ENCODE measurements at regions not wholly inside any gene's neighbourhood (a gene's known extent, or its start where the extent isn't known, plus 50 kb on each side); places are given as distances from the start of the nearest gene placed in this dataset.

DNA sequence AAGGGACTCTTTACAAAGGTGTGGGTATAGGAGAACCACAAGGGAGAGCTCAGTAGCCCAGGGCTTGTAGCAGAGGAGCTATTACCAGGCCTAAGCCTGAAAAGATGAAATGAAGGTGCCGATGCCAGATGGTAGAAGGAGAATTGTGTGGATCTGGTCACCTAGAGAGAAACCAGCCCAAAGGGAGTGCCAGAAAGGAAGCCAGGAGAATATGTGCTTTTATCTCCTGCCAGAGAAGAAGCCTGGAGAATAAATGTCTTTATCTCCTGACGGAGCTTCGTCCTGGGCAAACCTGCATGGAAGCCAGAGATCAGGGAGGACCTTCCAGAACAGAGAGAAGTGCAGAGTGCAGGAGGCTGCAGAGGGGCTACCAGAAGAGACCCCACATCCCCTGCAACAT, 142.6 kb downstream of the MED10 start:
- DNase-seq, result no peak

DNA sequence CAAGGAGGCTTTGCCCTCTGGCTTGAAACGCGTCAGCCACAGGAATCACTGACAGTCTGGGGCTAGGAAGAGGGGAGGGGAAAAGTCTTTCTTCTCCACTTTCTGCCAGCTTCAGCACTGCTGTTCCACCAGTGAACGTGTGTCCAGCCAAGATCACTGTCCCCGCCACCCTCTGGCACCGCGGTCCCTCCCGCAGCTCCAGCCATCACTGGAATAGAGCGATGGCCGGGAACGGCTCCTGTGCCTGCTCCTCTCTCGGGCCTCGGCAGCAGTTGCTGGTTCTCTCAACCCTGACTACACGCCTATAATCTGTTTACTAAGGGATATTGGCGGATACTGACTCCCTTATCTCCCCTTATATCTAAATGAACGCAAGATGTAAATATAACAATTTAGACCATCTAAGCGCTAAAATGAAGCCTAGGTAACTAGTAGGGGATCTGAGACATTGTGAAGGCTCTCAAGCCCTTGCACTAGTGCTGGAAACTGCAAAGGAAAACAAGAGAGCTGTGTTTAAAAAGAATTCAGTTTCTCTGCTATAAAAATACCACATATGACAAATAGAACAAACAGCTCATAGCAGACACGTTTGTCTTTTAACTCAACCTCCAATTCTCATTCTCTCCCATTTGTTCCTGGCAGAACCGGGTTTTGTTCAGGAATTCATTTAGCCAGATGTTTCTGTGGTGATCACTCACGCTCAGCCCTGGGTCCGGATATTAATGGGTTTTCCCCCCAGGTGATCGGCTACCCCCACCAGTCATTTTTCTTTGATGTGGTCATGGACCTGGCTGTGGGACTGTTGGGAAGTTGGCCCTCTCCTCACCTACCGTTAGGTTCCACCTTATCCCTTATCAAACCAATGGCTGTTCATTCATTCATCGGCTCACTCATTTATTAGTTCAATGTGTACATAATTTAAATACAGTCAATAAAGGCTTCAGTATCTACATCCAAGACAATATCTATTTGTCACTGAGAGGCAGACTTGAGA, 149.8 kb downstream of the MED10 start:
- DNase-seq, result no peak

DNA sequence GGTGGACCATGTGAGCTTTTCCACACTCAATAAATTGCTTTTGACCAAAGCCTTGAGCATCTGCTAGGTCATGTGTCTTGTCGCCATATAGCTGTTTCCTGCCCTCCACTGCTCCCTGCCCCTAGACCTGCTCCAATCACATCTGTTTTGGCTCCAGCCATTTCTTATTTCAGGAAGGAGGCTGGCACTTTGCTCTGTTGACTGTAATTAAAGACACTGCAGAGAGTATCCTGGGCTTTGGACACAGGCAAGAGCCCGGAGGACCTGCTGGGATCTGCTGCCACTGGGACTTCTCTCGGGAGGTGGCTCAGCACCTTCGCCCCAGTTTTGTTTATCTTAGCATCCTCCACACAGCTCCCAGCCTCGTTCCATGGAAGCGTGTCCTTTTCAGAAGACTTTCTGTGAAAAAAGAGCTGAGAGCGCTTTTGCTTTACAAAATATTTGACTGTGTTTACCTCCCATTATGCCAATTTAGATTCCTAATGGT, 153.2 kb downstream of the MED10 start:
- DNase-seq, result no peak

DNA sequence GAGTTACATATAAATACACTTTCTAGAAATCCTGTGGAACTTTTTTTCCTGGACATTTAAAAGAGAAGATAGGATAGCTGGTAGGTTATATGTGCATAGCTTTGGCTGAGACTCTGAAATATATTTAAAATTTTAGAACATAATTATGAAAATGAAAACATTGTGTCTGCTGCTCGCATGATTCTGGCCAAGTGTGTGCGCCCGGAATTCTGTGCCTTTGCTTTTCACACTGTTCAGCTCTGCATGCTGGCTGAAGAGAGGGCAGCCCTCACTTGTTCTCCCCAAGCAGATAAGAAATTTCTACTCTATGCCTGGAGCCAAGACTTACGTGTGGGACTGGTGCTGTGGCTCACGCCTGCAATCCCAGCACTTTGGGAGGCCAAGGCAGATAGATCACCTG, 153.9 kb downstream of the MED10 start:
- DNase-seq, result no peak

DNA sequence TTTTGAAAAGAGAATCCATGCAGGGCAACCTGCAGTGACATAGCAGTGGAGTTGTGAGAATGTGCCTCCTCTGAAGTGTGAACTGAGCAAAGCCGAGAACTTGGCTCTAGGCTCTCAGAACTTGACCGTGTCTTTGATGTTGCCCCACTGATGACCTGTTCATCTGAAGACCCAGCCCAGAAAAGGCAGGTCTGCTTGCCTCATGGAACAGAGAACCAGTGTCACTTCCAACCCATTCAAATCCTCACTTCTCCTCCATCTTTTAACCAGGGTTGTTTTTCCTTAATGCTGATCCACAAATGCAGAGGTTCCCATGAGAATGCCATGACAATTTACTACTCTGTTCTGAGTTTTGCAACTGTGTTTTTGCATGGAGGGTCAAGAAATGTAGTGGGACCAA, 155.4 kb downstream of the MED10 start:
- DNase-seq, result no peak

DNA sequence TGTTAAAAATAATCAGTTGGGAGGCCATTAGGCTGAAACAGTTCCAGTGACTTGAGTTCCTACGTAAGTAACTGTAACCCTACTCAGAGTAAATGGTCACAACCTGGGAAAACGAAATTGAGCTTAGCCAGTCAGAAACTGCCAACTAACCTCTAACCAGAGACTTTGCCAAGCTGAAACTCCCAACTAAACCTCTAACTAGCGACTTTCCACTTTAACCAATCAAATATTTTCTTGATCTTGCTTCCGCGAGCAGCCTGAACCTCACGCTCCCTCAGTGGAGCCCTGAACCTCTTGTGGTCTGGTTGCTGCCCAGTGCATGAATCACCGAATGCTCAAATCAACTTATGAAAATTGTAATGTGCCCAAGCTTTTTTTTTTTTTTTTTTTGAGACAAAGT, 156.2 kb downstream of the MED10 start:
- no peak for DNase-seq

DNA sequence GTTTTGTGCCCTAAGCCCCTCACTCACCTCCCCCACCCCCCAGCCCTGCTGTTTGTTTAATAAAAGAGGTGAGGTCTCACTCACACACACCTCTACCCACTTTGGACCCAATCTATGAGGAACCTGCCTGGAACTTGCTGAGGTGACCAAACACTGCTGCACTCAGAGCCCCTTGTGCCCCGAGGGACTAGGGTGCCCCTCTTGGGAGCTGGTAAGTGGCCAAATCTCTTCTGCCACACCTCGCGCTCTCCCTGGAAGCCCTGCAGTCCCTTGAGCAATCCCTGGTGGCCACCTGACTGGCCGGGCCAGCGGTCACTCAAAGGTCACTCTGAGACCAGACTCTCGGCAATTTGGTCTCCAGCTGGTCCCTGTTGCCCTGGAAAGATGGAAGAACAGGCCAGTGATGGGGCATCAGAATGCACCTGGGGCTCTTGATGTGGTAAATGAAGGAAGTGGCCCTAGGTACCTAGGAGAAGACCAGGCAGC, 157.2 kb downstream of the MED10 start:
- no peak for DNase-seq

DNA sequence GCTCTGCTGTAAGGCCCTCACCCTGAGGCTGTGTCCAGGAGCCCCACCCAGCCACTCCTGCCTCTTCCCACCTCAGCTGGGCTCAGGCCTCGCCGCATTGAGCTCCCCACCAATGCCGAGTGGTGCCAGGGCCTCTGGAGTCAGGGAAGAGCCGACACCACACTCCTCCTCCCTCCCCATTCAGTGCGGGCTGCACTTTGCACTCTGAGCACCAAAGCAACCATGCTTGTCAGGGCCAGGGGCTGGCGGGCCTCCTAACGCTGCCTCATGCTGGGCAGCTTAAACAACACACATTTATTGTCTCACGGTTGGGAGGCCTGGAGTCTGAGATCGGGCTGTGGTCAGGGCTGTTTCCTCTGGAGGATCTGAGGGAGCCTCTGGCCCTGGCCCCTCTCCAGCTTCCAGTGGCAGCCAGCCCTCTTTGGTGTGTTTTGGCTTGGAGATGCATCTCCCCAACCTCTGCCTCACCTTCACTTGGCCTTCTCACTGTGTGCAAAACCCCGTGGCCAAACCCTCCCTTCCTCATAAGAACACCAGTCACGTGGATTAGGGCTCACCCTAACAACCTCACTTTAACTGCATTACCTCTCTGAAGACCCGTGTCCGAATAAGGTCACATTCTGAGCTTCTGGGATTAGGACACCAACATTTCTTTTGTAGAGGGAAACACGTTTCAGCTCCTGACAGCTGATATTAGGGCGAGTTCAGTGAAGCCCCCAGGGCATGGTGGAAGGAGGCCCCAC, 157.8 kb downstream of the MED10 start:
- DNase-seq, result no peak

DNA sequence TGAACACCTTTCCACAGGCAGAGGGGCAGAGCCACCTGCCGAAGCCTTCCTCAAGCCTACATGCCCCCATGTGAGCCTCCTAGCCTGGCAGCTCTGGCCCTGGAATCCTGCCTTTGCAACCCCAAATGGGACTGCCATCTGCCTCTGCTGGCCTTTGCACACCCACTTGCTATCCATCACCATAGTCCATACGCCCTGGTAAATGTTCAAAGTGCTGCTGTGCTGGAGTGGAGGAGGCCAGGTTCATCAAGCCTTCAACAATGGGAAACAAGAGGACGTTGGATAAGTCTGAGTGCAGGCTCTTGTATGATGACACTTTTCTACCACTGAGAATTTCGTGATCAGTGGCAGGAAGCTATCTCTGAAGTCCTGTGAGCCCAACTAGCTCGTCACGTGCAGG, 159.8 kb downstream of the MED10 start:
- no peak for DNase-seq

- no peak for DNase-seq
Observed at GRCh38 chr5:6218116-6218515, 160.2 kb downstream of the MED10 start.

GRCh38 chr5:6216471-6217075, 161.8 kb downstream of the MED10 start:
- DNase-seq, result no peak

DNA sequence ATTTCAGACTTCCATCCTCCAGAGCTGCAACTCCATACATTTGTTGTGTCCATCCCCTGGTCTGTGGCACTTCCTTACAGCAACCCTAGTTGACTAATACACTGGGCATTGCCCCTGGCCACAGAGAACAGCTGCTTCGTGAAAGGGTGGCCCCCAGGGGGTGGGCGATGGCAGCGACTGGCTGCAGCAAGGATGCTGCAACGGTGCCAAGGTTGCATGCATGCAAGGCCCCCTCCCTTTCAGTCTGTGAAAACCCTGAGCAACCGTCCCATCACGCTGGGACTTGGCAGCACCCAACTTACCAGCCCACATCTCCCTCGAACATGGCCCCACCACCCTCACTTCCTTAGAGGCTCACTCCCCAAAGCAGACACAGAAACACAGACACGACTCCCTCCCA, 162.5 kb downstream of the MED10 start:
- no peak for DNase-seq

GRCh38 chr5:6212244-6212643, 166.1 kb downstream of the MED10 start:
- no peak for DNase-seq

DNA sequence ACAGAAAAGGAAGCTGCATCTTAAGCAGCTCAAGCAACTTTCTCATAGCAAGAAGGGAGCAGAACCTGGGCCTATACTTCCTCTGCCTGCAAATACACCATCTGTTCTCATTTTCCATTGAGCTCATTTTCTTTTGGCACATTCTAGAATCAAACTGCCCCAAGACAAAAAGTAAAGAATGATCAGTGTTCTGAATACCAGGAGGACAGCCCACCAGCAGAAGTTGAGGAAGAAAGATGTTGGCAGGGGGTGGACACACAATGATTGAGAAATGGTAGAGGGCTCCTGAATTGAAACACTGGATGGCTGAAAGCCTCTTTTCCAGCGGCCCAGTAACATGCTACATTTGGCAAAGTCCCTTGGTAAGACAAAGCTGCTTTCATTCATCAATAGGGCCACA, 171.8 kb downstream of the MED10 start:
- no peak for DNase-seq

GRCh38 chr5:6202968-6203365, 175.4 kb downstream of the MED10 start:
- DNase-seq, result no peak

DNA sequence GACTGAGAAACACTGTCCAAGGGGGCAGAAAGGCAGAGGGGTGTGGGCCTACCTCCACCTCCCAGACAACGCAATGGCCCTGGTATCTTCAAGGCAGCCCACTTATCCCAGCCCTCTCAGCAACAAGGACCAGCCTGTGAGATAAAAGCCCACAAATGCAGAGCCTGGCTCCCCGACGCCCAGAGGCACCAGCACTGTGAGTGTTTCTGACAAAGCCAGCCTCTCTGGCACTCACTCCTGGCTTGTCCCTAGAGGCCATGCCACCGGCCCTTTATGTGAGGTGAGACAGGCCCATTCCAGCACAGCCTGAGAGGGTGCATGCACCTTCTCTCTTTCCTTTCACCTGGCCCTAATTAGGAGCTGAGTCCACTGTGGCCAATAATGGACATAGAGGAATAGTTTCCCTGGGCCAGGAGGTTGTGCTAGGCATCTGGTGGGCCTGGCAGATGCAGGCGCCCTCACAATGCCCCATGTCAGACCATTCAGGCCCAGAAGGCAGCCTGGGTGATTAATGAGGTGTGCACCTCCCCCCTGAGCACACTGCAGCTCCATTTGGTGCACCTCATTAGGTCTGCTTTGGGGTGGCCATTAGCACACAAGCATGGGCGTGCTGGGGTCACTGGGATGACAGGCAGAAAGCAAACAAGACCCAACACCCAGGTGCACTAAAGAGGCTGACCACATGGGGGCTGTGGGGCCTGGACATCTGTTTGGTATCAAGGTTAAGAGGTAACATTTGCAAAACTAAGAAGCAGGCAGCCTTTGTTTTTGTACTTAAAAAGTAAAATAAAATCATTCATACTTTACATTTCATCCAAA, 176.0 kb downstream of the MED10 start:
- DNase-seq, result no peak

DNA sequence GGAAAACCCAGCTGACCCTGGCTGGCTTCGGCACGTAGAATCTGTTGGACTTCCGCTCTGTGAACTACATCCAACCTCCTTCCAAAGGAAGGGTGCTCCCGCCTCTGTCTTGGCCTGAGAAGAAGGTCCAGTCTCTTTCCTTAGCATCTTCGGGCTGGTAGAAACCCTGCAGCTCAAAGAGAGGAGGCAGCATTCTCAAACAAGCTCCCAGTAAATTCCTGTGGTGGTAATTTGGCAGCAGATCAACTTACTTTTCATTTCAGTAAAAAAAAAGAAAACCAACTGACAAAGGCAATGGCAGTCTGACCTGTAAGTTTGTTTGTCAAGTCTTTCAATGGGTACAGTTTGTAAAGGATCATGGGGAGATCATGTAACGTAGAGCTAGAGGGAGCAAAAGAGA, 176.7 kb downstream of the MED10 start:
- no peak for DNase-seq

GRCh38 chr5:6198531-6198930, 179.8 kb downstream of the MED10 start:
- no peak for DNase-seq

GRCh38 chr5:6197427-6197826, 180.9 kb downstream of the MED10 start:
- DNase-seq, result no peak

DNA sequence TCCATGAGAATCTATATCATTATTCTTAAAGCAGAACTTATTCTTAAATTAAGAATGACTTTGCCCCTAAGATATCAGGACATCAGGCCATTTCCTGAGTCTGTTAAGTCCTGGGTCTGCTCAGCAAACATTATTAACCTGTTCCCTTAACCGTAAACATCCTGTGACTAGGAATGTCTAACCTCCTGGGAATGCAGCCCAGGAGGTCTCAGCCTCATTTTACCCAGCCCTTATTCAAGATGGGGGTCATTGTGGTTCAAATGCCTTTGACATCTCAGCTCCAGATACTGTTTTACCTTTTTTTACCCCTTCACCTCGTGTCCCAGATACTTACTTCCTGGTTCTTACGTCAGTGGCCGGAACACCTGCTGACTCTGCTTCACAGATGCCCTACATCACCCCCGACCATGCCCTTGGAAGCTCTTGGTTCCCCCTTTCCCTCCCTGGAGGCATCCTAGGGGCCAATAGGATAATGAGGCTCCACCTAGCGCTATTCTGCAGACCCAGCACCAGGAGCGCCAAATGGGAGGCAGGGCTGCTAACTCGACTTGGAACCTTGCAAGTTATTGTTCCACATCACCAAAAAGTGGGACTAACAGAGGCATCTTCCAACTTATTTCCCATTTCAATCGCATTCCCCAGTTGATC, 182.5 kb downstream of the MED10 start:
- DNase-seq, result no peak

DNA sequence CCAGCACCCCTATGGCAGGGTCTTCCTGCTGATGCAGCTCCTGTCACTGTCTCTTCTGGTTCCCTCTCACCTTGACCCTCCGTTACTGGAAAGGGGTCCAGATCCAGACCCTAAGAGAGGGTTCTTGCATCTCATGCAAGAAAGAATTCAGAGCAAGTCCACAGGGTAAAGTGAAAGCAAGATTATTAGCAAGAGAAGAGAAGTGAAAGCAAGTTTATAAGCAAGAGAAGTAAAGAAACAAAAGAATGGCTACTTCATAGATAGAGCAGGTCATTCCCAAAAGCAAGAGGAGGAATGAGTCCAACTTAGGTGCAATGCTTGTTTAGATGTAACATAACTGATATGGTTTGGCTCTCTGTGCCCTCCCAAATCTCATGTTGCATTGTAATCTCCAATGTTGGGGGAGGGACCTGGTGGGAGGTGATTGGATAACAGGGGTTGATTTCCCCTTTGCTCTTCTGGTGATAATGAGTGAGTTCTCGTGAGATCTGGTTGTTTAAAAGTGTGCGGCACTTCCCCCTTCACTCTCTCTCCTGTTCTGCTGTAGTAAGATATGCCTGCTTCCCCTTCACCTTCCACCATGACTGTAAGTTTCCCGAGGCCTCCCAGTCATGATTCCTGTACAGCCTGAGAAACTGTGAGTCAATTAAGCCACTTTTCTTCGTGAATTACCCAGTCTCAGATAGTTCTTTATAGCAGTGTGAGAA, 183.3 kb downstream of the MED10 start:
- no peak for DNase-seq
